Naive thymus-derived CD4-positive, alpha-beta T cell (primary cell): ENCODE measurements at regions not wholly inside any gene's neighbourhood (a gene's known extent, or its start where the extent isn't known, plus 50 kb on each side); places are given as distances from the start of the nearest gene placed in this dataset.

Source experiments
- ATAC-seq: fragments of 150-1000 bp; cut with Tn5 transposase; 2 replicates; pipeline ENCODE4 v1.10.0; 2021; ENCODE audit warnings: mild to moderate bottlenecking, moderate library complexity
- CTCF ChIA-PET: fragments of 350-600 bp; sonication (Branson Sonifier 250); formaldehyde crosslinking; loops from one replicate; lab custom pipeline; 2021; ENCODE audit warnings: antibody characterized with exemption; lab: Charles Lee
- POLR2A ChIA-PET: fragments of 350-600 bp; sonication (Branson Sonifier 250); formaldehyde crosslinking; loops from one replicate; lab custom pipeline; 2021; ENCODE audit warnings: antibody characterized with exemption, inconsistent platforms; lab: Charles Lee
- DNase-seq, 9 donors: peaks; one replicate each; pipeline versions ENCODE4 v3.0.0 to v3.0.0-alpha.2; 2020 to 2022; ENCODE audit warnings: mixed read lengths in 1 of 9
- H3K27ac ChIP-seq: one replicate; pipeline ENCODE4 v1.7.0; 2013; ENCODE audit warnings: mild to moderate bottlenecking, low read depth, low read length, moderate library complexity
- H3K27me3 ChIP-seq, 2 donors: one replicate each; pipeline ENCODE4 v1.7.0; 2013; ENCODE audit warnings: low read length in 2 of 2, mild to moderate bottlenecking in 2 of 2, moderate library complexity in 2 of 2; ENCODE audit not compliant: control insufficient read depth in 2 of 2, insufficient read depth in 2 of 2
- H3K36me3 ChIP-seq, 3 experiments: 1 replicate in 2 of 3; 2 replicates in 1 of 3; pipeline ENCODE4 v1.7.0; 2013; ENCODE audit warnings: low read length in 3 of 3, mild to moderate bottlenecking in 3 of 3, moderate library complexity in 1 of 3; ENCODE audit not compliant: insufficient read depth in 3 of 3, control insufficient read depth in 2 of 3
- H3K4me1 ChIP-seq, 2 donors: one replicate each; pipeline ENCODE4 v1.7.0; 2013; ENCODE audit warnings: low read length in 2 of 2, mild to moderate bottlenecking in 2 of 2, moderate library complexity in 1 of 2; ENCODE audit not compliant: control insufficient read depth in 2 of 2, insufficient read depth in 2 of 2
- H3K4me3 ChIP-seq: 2 replicates; pipeline ENCODE4 v1.7.0; 2013; ENCODE audit warnings: mild to moderate bottlenecking, low read length
- H3K9me3 ChIP-seq, 3 experiments: 1 replicate in 2 of 3; 2 replicates in 1 of 3; pipeline ENCODE4 v1.7.0; 2013; ENCODE audit warnings: low read length in 3 of 3; ENCODE audit not compliant: control insufficient read depth in 2 of 3
- H3K27ac Mint-ChIP-seq, 9 donors: one replicate each; pipeline ENCODE4 v1.8.0; 2020 to 2022; ENCODE audit warnings: mixed read lengths in 9 of 9, mild to moderate bottlenecking in 8 of 9, moderate library complexity in 5 of 9, inconsistent platforms in 2 of 9
- H3K27me3 Mint-ChIP-seq, 5 donors: one replicate each; pipeline ENCODE4 v1.8.0; 2021 to 2022; ENCODE audit warnings: mixed read lengths in 5 of 5, mild to moderate bottlenecking in 1 of 5
- H3K36me3 Mint-ChIP-seq, 5 donors: one replicate each; pipeline ENCODE4 v1.8.0; 2020 to 2022; ENCODE audit warnings: mixed read lengths in 5 of 5, mild to moderate bottlenecking in 3 of 5, inconsistent platforms in 1 of 5
- H3K4me1 Mint-ChIP-seq, 7 donors: one replicate each; pipeline ENCODE4 v1.8.0; 2020 to 2022; ENCODE audit warnings: mixed read lengths in 7 of 7, mild to moderate bottlenecking in 3 of 7, inconsistent platforms in 1 of 7
- H3K4me3 Mint-ChIP-seq, 10 donors: one replicate each; pipeline ENCODE4 v1.8.0; 2020 to 2022; ENCODE audit warnings: mild to moderate bottlenecking in 10 of 10, mixed read lengths in 10 of 10, moderate library complexity in 6 of 10, inconsistent platforms in 2 of 10
- H3K9me3 Mint-ChIP-seq, 11 donors: one replicate each; pipeline ENCODE4 v1.8.0; 2020 to 2022; ENCODE audit warnings: mixed read lengths in 11 of 11, mild to moderate bottlenecking in 4 of 11, inconsistent platforms in 1 of 11, moderate library complexity in 1 of 11
- intact Hi-C, 2 donors: fragments of 100-400 bp; cut with micrococcal nuclease; formaldehyde crosslinking; loops; one replicate each; pipeline ENCODE4 v1.15.1; 2023

- Histone ChIP-seq H3K27me3 (no peaks in the 10 kb centered on the region), H3K36me3 (no peaks in the 10 kb centered on the region), H3K27ac (no peak overlapping the region), H3K9me3 (no peaks in the 10 kb centered on the region), H3K4me1 (no peaks in the 10 kb centered on the region), H3K4me3 (no peak overlapping the region)
- ChIA-PET POLR2A (no interaction called here), CTCF (no interaction called here)
- Mint-ChIP-seq H3K4me1 (no peaks in the 10 kb centered on the region), H3K9me3 (peaks cover 0 to 5% (median 0%) of the 10 kb centered on the region in 11 donors), H3K27ac (no peak overlapping the region), H3K36me3 (no peaks in the 10 kb centered on the region), H3K4me3 (no peak overlapping the region), H3K27me3 (peaks cover 0 to 6% (median 0%) of the 10 kb centered on the region in 5 donors)
- intact Hi-C loops = no loop called here
- DNase-seq = no peak
- no peak for ATAC-seq
Observed at GRCh38 chr20:11217326-11218172, 543.8 kb upstream of the JAG1 start.

GRCh38 chr20:11218173-11218680 is 544.4 kb upstream of the JAG1 start:
- H3K4me1 Mint-ChIP-seq = no peaks in the 10 kb centered on the region
- no peaks in the 10 kb centered on the region for H3K4me1 ChIP-seq
- no peak for DNase-seq
- H3K27me3 Mint-ChIP-seq = no peaks in the 10 kb centered on the region
- no peak for ATAC-seq
- ChIA-PET CTCF (no interaction called here), POLR2A (no interaction called here)
- intact Hi-C loops = no loop called here
- H3K36me3 Mint-ChIP-seq = no peaks in the 10 kb centered on the region
- H3K27ac Mint-ChIP-seq = no peak overlapping the region
- H3K4me3 ChIP-seq = no peak overlapping the region
- H3K9me3 ChIP-seq = no peaks in the 10 kb centered on the region
- no peaks in the 10 kb centered on the region for H3K36me3 ChIP-seq
- no peak overlapping the region for H3K27ac ChIP-seq
- peaks cover 0 to 5% (median 0%) of the 10 kb centered on the region in 11 donors for H3K9me3 Mint-ChIP-seq
- H3K27me3 ChIP-seq = no peaks in the 10 kb centered on the region
- no peak overlapping the region for H3K4me3 Mint-ChIP-seq

DNA sequence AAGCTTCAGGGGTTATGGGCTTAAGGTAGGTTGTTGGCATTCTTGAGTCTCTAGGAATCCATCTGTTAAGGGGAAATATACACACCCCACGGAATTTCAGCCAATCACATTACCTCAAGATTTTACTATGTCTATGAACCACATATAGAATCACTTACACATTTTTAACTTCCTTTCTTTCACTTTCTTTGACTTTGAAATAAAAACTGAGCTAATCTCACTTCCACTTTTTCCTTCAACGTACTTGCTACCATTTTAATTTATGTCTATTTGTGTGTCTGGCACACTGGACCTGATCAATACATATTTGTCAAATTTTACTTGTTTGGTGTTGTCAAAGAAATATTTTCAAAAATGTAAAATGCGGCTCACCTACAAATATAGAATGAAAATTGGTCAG is 545.4 kb upstream of the JAG1 start:
- Mint-ChIP-seq H3K27ac (no peak overlapping the region), H3K36me3 (no peaks in the 10 kb centered on the region), H3K4me3 (no peak overlapping the region), H3K4me1 (no peaks in the 10 kb centered on the region), H3K27me3 (no peaks in the 10 kb centered on the region), H3K9me3 (peaks cover 0 to 5% (median 0%) of the 10 kb centered on the region in 11 donors)
- DNase-seq (no peak), ATAC-seq (no peak)
- Histone ChIP-seq H3K36me3 (no peaks in the 10 kb centered on the region), H3K9me3 (no peaks in the 10 kb centered on the region), H3K4me1 (no peaks in the 10 kb centered on the region), H3K4me3 (no peak overlapping the region), H3K27ac (no peak overlapping the region), H3K27me3 (no peaks in the 10 kb centered on the region)
- ChIA-PET CTCF (no interaction called here), POLR2A (no interaction called here)
- intact Hi-C loops = no loop called here

- H3K4me3 Mint-ChIP-seq = no peak overlapping the region
- DNase-seq (no peak), ATAC-seq (no peak)
- Histone ChIP-seq H3K27ac (no peak overlapping the region), H3K4me3 (no peak overlapping the region), H3K36me3 (no peaks in the 10 kb centered on the region), H3K4me1 (no peaks in the 10 kb centered on the region), H3K9me3 (no peaks in the 10 kb centered on the region), H3K27me3 (no peaks in the 10 kb centered on the region)
- peaks cover 0 to 5% (median 0%) of the 10 kb centered on the region in 11 donors for H3K9me3 Mint-ChIP-seq
- H3K4me1 Mint-ChIP-seq = no peaks in the 10 kb centered on the region
- H3K27me3 Mint-ChIP-seq = no peaks in the 10 kb centered on the region
- CTCF ChIA-PET = no interaction called here
- H3K36me3 Mint-ChIP-seq = no peaks in the 10 kb centered on the region
- POLR2A ChIA-PET = no interaction called here
- H3K27ac Mint-ChIP-seq = no peak overlapping the region
- intact Hi-C loops = no loop called here
Observed at GRCh38 chr20:11221046-11221445, 547.2 kb upstream of the JAG1 start.

DNA sequence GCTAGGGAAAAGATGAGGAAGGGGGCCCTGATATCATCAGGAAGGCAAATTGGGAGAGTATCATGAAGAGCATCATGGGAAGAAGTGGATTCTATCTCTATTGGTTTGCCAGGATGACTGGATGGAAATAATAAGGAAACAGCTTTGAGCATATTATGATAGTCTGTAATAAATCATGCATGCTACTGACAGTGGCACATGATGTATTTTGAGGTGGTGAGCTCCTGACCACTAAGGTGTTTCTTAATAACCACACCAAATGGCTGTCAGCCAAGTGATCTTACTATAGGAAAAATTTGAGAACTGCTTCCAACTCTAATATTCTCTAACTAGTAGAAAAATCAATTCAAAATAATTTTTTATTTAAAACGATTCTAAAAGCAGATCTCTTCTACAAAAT is 548.4 kb upstream of the JAG1 start:
- Histone ChIP-seq H3K9me3 (no peaks in the 10 kb centered on the region), H3K36me3 (no peaks in the 10 kb centered on the region), H3K4me1 (no peaks in the 10 kb centered on the region), H3K27ac (no peak overlapping the region), H3K27me3 (no peaks in the 10 kb centered on the region), H3K4me3 (no peak overlapping the region)
- ATAC-seq = no peak
- intact Hi-C loops = no loop called here
- DNase-seq = no peak
- H3K36me3 Mint-ChIP-seq = no peaks in the 10 kb centered on the region
- no peaks in the 10 kb centered on the region for H3K27me3 Mint-ChIP-seq
- H3K9me3 Mint-ChIP-seq = peaks cover 0 to 5% (median 0%) of the 10 kb centered on the region in 11 donors
- H3K4me3 Mint-ChIP-seq = no peak overlapping the region
- H3K27ac Mint-ChIP-seq = no peak overlapping the region
- CTCF ChIA-PET = no interaction called here
- POLR2A ChIA-PET = no interaction called here
- H3K4me1 Mint-ChIP-seq = no peaks in the 10 kb centered on the region

DNA sequence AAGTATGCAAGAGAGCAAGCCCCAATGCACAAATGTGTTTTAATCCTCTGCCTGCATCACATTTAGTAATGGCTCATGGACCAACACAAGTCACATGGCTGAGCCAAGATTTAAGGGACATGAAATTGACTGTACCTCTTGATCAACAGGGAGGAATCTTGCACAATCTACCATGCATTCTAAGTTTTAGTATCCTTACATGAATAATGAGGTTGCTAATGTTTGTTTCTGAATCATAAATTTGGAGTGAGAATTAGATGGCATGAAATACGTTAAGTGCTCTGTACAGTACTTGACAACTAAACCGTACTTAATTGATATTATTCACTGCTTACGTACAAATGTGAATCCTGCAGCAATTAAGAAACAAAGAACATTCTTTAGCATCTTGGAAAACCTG is 553.8 kb upstream of the JAG1 start:
- CTCF ChIA-PET = no interaction called here
- intact Hi-C loops = no loop called here

DNA sequence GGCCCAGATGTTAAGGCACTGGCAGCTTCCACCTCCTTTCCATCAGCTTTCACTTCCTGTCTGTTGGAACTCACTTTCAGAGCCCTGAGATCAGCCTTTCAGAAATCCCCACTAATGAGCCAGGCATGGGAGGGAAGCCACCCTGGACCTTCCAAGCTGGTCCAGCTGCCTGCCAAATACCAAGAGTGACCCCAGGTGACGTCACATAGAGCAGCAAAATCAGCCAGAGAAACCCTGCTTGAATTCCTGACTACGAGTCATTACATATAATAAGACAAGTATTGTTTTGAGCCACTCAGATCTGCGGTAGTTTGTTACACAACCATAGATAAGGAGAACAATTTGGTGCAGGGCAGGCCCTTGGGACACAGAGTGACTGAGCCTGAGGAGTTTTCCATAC is 556.0 kb upstream of the JAG1 start:
- ATAC-seq = no peak
- H3K4me3 ChIP-seq = no peak overlapping the region
- Mint-ChIP-seq H3K4me3 (no peak overlapping the region), H3K27me3 (no peaks in the 10 kb centered on the region), H3K9me3 (peaks cover 0 to 3% (median 0%) of the 10 kb centered on the region in 11 donors), H3K27ac (no peak overlapping the region), H3K4me1 (no peaks in the 10 kb centered on the region), H3K36me3 (no peaks in the 10 kb centered on the region)
- intact Hi-C loops = no loop called here
- DNase-seq = no peak
- ChIA-PET CTCF (no interaction called here), POLR2A (no interaction called here)
- H3K27ac ChIP-seq = no peak overlapping the region
- no peaks in the 10 kb centered on the region for H3K27me3 ChIP-seq
- H3K36me3 ChIP-seq = no peaks in the 10 kb centered on the region
- no peaks in the 10 kb centered on the region for H3K4me1 ChIP-seq
- no peaks in the 10 kb centered on the region for H3K9me3 ChIP-seq

More for the DNA sequence above, 553.8 kb upstream of the JAG1 start:
- no peaks in the 10 kb centered on the region for H3K27me3 ChIP-seq
- H3K27ac ChIP-seq = no peak overlapping the region
- no peaks in the 10 kb centered on the region for H3K36me3 Mint-ChIP-seq
- POLR2A ChIA-PET = no interaction called here
- ATAC-seq (no peak), DNase-seq (no peak)
- H3K27me3 Mint-ChIP-seq = no peaks in the 10 kb centered on the region
- H3K36me3 ChIP-seq = no peaks in the 10 kb centered on the region
- H3K4me1 Mint-ChIP-seq = no peaks in the 10 kb centered on the region
- H3K4me1 ChIP-seq = no peaks in the 10 kb centered on the region
- no peaks in the 10 kb centered on the region for H3K9me3 ChIP-seq
- H3K27ac Mint-ChIP-seq = no peak overlapping the region
- peaks cover 0 to 5% (median 0%) of the 10 kb centered on the region in 11 donors for H3K9me3 Mint-ChIP-seq
- H3K4me3 Mint-ChIP-seq = no peak overlapping the region
- no peak overlapping the region for H3K4me3 ChIP-seq
